Bone marrow (tissue), 2 donors: ENCODE measurements at regions not wholly inside any gene's neighbourhood (a gene's known extent, or its start where the extent isn't known, plus 50 kb on each side); places are given as distances from the start of the nearest gene placed in this dataset.

Experiments
- DNase-seq, 2 donors: peaks; one replicate each; lab custom pipeline; 2025; lab: John Stamatoyannopoulos, UW

GRCh38 chr3:83092521-83093221, 1331.2 kb upstream of the GBE1 start:
- DNase-seq, result no peak

- no peak for DNase-seq
Observed at GRCh38 chr3:83076041-83076440, 1314.6 kb upstream of the GBE1 start.

GRCh38 chr3:83074485-83074884, 1313.0 kb upstream of the GBE1 start:
- DNase-seq, result no peak

- DNase-seq, result no peak
Observed at GRCh38 chr3:83065851-83066460, 1304.5 kb upstream of the GBE1 start.

- no peak for DNase-seq
Observed at GRCh38 chr3:83063446-83063845, 1302.0 kb upstream of the GBE1 start.

- DNase-seq, result no peak
Observed at GRCh38 chr3:83048556-83048955, 1287.1 kb upstream of the GBE1 start.

- DNase-seq, result no peak
Observed at GRCh38 chr3:83039422-83039821, 1278.0 kb upstream of the GBE1 start.

GRCh38 chr3:83035704-83036010, 1274.2 kb upstream of the GBE1 start:
- no peak for DNase-seq

GRCh38 chr3:83034806-83035703, 1273.6 kb upstream of the GBE1 start:
- DNase-seq, result no peak

- no peak for DNase-seq
Observed at GRCh38 chr3:83033133-83033532, 1271.7 kb upstream of the GBE1 start.

- DNase-seq, result no peak
Observed at GRCh38 chr3:83023086-83023485, 1261.6 kb upstream of the GBE1 start.

GRCh38 chr3:83011481-83011880, 1250.0 kb upstream of the GBE1 start:
- DNase-seq, result no peak

- no peak for DNase-seq
Observed at GRCh38 chr3:83003917-83004316, 1242.5 kb upstream of the GBE1 start.

GRCh38 chr3:83002869-83003445, 1241.5 kb upstream of the GBE1 start:
- no peak for DNase-seq

- DNase-seq, result no peak
Observed at GRCh38 chr3:82999777-83000176, 1238.3 kb upstream of the GBE1 start.

GRCh38 chr3:82978368-82978767, 1216.9 kb upstream of the GBE1 start:
- DNase-seq, result no peak

GRCh38 chr3:82977871-82978270, 1216.4 kb upstream of the GBE1 start:
- DNase-seq, result no peak

GRCh38 chr3:82973791-82974190, 1212.3 kb upstream of the GBE1 start:
- no peak for DNase-seq

- no peak for DNase-seq
Observed at GRCh38 chr3:82960379-82960778, 1198.9 kb upstream of the GBE1 start.

- no peak for DNase-seq
Observed at GRCh38 chr3:82957696-82958095, 1196.3 kb upstream of the GBE1 start.

GRCh38 chr3:82957079-82957478, 1195.6 kb upstream of the GBE1 start:
- DNase-seq, result no peak

- DNase-seq, result no peak
Observed at GRCh38 chr3:82954486-82954885, 1193.0 kb upstream of the GBE1 start.

- DNase-seq, result no peak
Observed at GRCh38 chr3:82942041-82942440, 1180.6 kb upstream of the GBE1 start.
